Epidermal melanocyte (primary cell): ENCODE measurements at regions not wholly inside any gene's neighbourhood (a gene's known extent, or its start where the extent isn't known, plus 50 kb on each side); places are given as distances from the start of the nearest gene placed in this dataset.

Experiments used
- DNase-seq: peaks from one replicate; pipeline ENCODE4 v3.0.0; 2011; ENCODE audit warnings: low spot score; ENCODE audit not compliant: insufficient read length

DNA sequence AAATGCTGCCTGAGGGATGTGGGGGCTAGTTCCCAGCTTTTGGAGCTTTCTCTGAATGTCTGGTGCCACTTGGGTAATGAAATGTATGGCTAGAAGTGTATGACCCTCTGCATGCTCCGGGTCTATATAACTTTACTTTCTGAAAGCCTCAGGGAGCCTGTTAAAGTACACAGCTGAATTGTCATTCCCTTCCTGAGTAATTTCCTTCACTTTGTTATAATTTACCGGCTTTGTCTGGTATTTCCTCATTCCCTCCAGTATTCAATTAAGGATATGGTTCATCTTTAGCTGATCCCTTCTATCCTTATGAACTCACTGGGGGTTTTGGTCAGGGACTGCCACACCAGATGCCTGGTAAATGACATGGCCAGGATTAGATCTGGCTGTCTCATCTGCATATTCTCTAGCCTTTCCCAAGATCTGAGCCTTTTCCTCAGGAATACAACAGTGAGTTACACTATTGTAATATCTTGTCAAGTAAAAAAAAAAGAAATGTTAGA is 620.3 kb downstream of the ZPLD1 start:
- DNase-seq: no peak

DNA sequence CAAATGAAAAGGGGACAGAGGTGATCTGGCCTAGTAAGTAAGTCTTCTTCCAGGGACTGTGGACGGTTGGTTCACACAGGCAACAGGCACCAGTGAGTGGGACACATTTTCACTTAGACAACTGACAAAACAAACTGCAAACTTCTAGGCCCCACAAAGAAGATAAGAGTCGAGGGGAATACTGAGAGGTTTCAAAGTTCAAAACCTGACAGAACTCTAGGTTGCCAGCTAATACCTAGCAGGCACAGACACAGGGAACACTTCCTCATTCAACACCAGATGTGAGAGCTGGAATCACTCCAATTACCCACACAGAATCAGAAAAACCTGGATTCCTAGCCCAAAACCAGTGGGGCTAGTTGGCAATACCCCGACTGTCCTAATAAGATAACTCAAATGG is 621.7 kb downstream of the ZPLD1 start:
- no peak for DNase-seq

DNA sequence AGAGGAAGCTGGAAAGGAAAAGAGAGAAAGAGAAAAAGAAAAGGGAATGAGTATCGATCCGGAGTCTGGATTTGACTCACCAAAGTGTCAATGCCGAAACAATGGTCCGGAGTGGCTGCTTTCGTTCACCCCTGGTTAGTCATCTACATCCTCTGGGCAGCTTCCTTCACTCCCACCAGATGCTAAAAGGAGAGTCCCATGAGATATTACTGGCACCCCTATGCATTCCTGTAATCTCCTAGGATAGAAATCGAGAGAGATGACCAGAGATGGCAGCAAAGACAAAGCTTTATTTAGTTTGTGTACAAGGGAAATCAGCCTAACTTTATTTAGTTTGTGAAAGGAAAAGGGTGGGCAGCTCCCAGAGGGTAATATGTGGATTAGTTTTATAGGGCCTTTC is 622.2 kb downstream of the ZPLD1 start:
- no peak for DNase-seq

DNA sequence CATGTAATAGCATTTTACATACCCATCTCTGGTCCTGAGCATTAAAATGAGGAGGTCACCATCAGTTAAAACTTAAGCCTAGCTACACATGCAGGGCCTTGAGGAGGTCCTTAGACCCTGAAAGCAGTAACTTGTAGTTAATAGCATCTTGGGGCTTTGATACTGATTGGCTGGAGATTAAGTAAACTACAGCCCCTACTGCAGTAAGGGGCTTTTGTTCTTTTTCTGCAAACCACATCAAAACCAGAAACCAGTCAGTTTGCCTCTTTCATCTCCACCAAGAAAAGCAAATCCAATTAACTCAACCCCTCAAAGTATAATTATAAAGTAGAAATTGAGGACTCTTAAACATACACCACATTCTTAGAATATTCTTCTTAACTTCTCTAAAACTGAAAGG is 622.7 kb downstream of the ZPLD1 start:
- no peak for DNase-seq

DNA sequence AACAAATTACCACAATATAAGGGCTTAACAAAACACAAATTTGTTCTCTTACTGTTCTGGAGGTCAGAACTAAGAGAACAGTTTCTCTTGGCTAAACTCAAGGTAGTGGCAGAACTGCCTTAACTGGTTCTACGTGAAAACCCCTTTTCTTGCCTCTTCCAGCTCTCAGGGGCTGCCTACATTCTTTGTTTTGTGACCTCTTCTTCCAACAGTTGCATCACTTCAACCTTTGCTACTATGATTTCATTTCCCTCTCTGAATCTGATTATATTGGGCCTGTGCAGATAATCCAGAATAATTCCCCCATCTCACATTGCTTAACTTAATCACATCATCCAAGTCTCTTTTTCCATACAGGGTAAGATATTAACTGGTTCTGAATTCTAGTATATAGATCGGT is 624.6 kb downstream of the ZPLD1 start:
- DNase-seq: no peak

DNA sequence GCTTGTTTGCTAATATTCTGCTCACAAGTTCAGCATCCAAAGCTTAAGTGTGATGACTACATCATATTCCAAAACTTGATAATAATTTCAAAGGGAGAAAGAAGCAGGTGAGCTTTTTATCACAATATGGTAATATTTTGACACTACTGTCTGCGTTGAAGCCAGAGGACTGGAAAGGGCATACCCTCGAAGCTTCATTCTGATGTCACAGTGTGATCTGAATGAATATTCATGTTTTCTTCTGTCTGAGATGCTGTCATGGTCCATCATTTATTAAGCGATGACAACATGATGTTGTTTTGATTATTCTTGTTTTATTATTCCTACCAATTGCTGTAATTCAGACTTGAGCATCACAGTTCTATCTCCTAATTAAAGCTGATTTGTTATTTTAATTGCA is 625.4 kb downstream of the ZPLD1 start:
- DNase-seq: no peak

DNA sequence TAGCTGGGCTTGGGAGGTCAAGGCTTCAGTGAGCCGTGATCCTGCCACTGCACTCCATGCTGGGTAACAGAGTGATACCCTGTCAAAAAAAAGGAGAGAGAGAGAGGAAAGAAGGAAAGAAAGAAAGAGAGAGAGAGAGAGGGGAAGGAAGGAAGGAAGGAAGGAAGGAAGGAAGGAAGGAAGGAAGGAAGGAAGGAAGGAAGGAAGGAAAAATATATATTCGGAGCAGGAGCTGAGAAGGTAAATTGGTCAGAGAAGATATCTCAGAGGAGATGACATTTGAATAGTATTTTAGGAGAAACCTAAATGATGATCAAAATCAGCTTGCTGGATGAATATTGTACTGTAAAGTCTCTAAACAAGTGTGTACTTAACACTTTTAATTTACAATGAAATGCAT is 633.1 kb downstream of the ZPLD1 start:
- DNase-seq: no peak

DNA sequence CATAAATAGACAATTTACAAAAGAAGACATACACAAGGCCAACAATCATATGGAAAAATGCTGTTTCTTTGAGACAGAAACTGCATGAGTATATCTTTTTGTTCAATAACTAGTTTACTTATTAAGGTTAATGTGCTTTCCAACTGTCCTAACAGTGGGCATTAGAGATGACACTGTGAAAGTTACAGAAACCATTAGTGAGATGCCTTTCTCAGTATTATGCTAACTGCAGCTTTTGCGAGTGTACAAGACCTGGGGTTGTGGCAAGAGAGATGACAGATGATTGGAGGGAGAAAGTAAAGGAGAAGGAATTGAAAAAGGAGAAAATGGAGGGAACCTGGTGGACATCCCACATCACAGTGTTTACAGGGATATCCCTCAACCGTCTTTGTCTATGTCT is 640.5 kb downstream of the ZPLD1 start:
- DNase-seq: no peak

DNA sequence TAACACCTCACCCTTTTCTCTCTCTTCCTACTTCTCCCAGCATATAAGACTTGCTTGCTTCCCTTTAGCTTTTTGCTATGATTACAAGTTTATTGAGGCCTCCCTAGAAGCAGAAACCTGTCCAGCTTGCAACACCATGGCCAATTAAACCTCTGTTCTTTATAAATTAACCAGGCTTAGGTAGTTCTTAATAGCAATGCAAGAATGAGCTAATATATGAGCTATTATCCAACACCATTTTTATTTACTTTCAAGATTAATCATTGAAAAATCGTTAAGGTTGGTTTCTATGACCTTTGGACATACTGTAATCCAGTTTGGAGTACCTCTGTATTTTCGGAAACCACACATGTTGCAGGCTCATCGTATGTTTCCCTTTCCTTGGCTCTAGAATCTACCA is 643.1 kb downstream of the ZPLD1 start:
- no peak for DNase-seq

DNA sequence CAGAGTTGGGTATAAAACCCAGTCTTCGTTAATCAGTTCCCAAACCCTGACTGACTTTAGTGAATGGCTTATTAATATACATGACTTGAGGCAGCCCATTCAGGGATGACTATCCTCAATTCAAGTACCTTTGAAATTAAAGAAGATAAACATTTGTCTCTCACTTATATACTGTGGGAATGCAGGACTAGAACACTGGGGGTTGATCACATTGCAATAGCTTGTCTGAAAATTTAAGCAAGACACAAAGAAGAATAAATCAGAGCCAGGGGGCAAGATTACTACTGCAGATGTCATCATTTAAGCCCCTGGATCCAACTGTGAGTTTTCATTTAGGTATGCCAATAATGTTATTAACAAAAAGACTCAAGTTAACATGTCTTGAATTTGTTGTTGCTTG is 647.7 kb downstream of the ZPLD1 start:
- no peak for DNase-seq

DNA sequence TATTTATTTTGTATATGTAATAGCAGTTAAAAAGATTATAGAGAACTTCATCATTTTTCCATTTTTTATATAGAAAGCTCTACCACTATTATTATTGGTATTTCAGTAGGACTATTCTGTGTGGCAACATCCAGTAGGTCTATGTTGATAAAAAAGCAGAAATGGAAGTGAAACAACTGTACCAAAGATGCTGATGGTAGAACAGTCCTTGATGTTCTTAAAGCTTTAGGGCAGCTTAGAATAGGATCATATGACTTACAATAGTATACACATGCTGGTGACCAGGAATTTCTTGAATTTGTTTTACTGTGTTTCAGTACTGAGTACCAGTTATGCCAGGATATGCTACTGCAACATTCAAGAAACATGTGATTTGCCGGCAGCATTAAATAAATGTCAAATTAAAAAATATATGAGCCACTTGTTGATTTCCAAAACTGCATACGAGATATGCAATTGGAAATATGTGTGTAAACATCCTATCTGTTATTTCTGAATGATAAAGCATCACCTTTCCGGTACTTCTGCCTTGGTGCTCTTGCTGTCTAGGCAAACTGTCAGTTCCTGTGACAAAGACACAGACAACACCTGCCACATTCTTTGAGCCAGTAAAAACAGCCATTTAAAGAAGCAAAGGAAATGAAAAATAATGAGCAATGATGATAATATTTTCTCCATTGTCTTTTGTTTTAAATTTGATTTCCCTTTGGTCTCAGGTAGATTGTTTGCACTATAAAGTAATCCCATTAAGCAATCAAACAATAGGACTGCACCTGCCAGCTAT is 649.2 kb downstream of the ZPLD1 start:
- no peak for DNase-seq

DNA sequence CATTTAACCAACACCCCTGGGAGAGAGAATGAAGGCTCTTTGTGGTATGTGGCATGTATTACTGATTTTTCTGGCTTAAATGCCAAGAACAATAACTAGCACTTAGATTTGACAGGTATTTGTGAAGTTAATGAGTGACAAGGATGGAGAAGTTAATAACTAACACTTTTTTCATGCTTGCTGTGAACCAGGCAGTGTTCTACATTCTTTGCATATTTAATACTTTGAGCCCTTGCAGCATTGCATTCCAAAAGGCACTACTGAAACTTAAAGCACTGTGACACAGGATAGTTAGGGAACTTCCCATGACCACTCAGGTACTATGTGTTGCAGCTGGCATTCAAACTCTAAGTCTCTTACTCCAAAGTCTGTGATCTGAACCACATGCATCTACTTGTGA is 650.6 kb downstream of the ZPLD1 start:
- DNase-seq: no peak

DNA sequence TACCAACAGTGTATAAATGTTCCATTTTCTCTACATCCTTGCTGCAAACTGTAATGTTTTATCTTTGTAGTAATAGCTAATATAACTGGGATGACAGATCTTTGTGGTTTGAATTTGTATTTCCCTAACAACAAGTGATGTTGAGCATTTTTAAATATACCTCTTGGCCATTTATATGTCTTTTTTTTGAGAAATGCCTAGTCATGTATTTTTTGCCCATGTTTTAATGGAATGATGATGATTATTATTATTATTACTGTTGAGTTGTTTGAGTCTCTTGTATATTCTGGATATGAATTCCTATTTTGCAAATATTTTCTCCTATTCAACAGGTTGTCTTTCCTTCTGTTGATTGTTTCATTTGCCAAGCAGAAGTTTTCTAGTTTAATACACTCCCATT is 654.9 kb downstream of the ZPLD1 start:
- no peak for DNase-seq

DNA sequence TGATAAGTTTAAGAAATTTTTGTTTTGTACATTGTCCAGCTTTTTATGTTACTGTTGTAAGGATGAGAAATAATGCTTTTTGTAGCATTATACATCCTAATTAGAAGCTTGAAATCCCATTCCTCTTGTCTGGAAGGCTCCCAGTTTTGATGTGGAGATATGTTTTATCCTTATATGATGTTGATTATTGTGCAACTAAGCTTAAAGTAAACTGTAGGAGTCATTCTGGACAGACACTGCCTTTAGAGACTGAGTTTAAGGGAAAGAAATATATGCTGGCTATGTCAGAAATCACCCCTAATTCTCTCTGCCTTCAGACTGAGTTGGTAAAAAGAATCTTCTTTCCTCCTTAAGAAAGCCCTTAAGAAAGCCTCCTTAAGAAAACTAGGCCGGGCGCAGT is 670.4 kb downstream of the ZPLD1 start:
- DNase-seq: no peak

DNA sequence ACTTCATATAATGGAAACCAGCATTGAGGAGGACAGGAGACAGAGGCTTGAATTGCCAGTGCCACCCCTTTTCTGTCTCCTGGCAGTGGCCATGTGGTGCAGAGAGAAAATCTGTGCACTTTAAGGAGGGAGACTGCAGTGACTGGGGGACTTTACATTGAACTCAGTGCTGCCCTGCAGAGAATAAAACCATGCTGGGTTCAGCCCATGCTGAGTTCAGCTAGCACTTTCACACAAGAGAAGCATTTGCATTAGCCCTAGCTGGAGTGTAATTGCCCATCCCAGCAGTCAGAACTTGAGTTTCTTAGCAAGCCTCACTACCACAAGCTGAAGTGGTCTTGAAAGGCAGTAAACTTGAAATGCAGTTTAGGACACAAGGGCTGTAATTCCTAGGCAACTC is 677.5 kb downstream of the ZPLD1 start:
- DNase-seq: no peak

DNA sequence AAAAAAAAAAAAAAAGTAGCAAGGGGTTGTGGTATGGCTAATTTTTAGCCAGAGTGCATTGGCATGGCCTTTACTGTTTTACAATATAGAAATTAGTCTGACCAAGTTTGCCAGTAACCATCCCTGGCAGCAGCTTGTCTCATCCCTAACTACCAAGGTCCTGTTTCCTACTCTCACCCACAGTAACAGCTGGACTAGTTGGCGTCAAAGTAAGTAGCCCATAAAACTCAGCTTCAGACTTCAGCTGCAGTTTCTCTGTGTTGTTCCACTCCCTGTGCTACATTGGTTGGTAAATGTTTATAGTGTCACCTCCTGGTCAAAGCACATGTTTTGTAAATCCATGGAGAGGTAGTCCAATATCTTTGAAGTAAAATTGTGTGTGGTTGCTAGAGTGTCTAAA is 691.3 kb downstream of the ZPLD1 start:
- no peak for DNase-seq

DNA sequence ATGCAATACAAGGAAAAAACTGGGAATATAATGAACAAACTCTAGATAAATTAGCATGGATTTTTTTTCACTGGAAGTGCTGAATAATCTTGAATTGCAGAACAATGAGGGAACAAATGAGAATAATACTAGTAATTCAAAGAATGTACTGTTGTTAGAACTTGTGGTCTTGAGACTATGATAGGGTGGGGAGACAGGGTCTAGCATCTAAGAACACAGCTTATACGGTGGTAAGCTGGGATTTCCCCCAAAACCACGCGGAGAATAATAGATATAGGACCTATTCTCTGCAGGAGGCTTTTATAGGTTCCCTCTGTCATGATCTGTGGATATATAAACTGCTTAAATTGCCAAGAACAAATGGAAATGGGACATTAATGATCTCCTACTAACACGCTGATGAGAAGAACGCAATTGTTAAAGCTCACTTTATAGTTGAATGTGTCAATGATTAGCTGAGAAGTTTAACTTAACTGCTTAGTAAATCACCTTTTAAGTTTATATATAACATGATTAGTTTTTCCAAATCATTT is 692.3 kb downstream of the ZPLD1 start:
- DNase-seq: no peak

DNA sequence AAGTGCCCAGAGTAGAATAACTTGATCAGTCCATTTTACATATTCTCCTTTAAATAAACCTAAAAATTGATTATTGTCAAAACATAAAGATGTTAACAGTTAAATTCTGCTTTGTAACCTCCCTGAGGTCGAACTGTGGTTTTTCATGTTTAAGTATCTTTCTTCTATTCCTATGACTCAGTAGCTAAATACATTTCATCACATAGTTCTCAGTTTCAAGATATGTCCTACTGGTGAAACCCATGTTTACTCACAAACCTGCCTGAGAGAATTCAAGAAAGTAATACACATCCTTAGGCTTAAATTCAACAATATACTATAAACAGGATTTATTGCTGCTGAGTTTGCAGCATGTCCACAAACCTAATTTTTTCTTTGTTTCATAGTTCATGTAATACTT is 692.9 kb downstream of the ZPLD1 start:
- no peak for DNase-seq

DNA sequence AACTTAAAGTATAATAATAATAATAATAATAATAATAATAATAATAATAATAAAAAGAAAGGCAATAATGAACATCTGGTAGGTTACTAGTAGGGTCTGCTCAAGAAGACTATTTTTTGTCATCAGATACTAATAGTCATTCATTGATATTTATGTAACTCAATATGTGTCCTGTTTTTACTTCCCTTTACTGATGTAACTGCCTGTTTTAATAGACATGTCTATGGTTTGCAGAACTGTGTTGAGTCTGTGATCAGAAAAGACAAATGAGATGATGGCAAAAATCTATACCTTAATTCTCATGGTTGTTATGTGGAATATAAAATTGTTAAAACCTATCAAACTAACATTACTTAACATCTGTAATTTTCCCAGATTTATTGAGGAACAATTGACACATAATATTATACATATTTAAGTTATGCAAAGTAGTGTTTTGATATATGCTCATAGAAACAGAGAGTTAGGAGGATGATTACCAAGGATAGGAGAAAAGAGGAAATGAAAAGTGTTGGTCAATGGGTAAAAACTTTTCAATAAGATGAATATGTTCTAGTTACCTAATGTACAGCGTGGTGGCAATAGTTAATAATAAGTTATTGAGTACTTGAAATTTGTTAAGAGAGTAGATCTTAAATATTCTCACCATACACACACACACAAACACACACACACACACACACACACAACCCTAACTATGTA is 699.4 kb downstream of the ZPLD1 start:
- no peak for DNase-seq

DNA sequence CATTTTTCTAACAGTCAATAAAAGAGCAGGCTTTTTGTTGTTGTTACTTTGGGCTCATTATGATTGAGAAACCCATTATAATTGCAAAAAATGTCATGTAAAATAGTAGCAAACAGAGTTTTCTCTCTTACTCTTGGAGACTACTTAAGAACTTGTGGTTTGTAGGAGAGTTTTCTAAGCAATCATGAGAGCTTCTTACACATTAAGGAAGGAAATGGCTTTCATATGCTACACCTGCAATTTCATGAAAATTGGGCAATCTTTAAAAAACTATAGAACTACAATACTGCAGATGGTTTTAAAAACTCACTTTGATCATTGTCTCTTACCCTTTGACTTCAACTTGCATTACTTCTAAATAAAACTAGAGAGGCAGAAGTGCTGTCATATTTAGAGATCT is 701.8 kb downstream of the ZPLD1 start:
- DNase-seq: no peak

DNA sequence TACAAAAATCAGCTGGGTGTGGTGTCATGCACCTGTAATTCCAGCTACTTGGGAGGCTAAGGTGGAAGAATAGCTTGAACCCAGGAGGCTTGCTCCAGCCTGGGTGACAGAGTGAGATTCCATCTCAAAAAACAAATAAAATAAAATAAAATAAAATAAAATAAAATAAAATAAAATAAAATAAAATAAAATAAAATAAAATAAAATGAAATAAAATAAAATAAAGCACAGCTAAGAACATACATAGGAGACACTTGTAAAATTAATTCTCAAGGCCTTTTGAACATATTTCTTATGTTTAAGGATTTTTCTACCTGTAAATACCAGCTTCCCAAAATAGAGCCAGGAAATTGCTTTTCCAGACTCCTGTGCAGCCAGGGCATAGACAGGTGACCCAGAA is 703.0 kb downstream of the ZPLD1 start:
- DNase-seq: no peak

DNA sequence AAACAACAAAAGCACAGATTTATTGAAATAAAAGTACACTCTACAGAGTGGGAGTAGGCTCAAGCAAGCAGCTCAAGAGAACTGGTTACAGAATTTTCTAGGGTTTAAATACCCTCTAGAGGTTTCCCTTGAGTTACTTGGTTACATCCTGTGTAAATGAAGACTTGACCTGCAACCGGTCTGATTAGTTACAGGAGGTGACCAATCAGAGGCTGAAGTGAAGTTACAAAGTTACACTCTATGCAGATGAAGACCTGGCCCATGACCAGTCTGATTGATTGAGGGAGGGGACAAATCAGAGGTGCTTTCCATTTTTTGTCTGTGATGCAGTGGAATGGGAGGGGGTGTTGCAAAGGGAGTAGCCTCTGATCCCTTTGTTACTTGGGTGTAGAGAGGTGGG is 723.4 kb downstream of the ZPLD1 start:
- no peak for DNase-seq

DNA sequence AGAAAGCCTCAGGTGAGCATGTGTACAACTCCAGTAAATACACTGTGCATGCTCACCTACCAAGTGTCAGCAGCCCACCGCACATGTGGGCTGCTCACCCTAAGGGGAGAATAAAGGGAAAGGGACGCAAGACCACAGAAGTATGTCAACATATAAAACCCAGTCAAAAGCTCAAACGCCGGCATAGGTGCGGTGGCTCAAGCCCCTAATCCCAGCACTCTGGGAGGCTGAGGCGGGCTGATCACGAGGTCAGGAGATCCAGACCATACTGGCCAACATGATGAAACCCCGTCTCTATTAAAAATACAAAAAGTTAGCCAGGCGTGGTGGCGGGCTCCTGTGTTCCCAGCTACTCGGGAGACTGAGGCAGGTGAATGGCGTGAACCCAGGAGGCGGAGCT is 732.1 kb downstream of the ZPLD1 start:
- no peak for DNase-seq
